ENCODE measurements at regions not wholly inside any gene's neighbourhood (a gene's known extent, or its start where the extent isn't known, plus 50 kb on each side); places are given as distances from the start of the nearest gene placed in this dataset.

DNA sequence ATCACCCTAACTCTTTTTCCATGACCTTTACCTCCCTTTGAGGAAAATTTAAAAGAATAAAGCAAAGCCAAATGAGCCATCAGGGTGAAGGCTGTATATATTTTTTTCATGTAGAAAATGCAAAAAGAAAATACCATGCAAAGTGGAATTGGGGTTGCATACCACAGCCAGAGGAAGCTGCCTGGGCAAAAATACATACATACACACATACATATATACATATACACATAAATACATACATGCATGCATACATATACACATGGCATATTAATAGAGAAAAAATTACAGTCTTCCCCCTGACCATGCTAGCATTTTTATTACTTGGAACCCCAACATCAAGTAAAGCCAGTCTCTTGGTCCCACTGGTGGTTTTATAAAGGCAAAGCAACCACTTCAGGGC, 63.7 kb upstream of the TMCO5A start:
- no peaks in the 10 kb centered on the region for H3K27me3 ChIP-seq (replicated peaks; ENCODE audit: control insufficient read depth, insufficient read depth, low read length)
- H3K36me3 ChIP-seq (ENCODE audit: control insufficient read depth, insufficient read depth, low read length) = no peaks in the 10 kb centered on the region
- no peak for TF ChIP-seq CTCF (IDR thresholded peaks at IDR 0.05; ENCODE audit: insufficient read depth, low read length, poor library complexity, severe bottlenecking)
- no peak overlapping the region for H3K4me3 ChIP-seq (replicated peaks; ENCODE audit: low read depth, low read length)
- DNase-seq (ENCODE audit: extremely low read depth, insufficient read length) = no peak

GRCh38 chr15:37872661-37873060, 61.8 kb upstream of the TMCO5A start:
- no peaks in the 10 kb centered on the region for H3K27me3 ChIP-seq (replicated peaks; ENCODE audit: control insufficient read depth, insufficient read depth, low read length)
- no peaks in the 10 kb centered on the region for H3K36me3 ChIP-seq (ENCODE audit: control insufficient read depth, insufficient read depth, low read length)
- no peak overlapping the region for H3K4me3 ChIP-seq (replicated peaks; ENCODE audit: low read depth, low read length)
- no peak for TF ChIP-seq CTCF (IDR thresholded peaks at IDR 0.05; ENCODE audit: insufficient read depth, low read length, poor library complexity, severe bottlenecking)
- DNase-seq (ENCODE audit: extremely low read depth, insufficient read length) = no peak

- Histone ChIP-seq H3K27me3 (replicated peaks; ENCODE audit: control insufficient read depth, insufficient read depth, low read length) (no peaks in the 10 kb centered on the region), H3K36me3 (ENCODE audit: control insufficient read depth, insufficient read depth, low read length) (no peaks in the 10 kb centered on the region), H3K4me3 (replicated peaks; ENCODE audit: low read depth, low read length) (no peak overlapping the region)
- DNase-seq (ENCODE audit: extremely low read depth, insufficient read length) = no peak
- no peak for TF ChIP-seq CTCF (IDR thresholded peaks at IDR 0.05; ENCODE audit: insufficient read depth, low read length, poor library complexity, severe bottlenecking)
Observed at GRCh38 chr15:37873336-37873735, 61.1 kb upstream of the TMCO5A start.

DNA sequence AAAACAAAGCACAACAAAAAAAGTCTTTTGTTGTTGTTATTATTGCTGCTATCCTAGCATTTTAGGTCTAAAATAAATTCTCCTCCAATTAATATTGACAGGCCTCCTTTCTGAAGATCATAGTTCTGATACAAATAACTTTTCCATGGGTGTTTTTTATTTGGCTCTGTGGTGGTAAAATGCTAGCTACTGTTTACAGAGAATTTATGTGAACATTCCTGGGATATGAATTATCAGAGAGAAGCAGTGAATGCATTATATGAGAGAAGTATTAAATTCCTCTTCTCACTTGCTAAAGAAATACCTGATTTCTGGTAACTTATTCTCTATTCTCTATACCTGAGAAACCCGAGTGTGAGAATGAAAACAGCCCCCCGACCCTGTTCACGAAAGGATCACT, 57.5 kb upstream of the TMCO5A start:
- Histone ChIP-seq H3K4me3 (replicated peaks; ENCODE audit: low read depth, low read length) (no peak overlapping the region), H3K27me3 (replicated peaks; ENCODE audit: control insufficient read depth, insufficient read depth, low read length) (no peaks in the 10 kb centered on the region), H3K36me3 (ENCODE audit: control insufficient read depth, insufficient read depth, low read length) (no peaks in the 10 kb centered on the region)
- no peak for DNase-seq (ENCODE audit: extremely low read depth, insufficient read length)
- TF ChIP-seq CTCF (IDR thresholded peaks at IDR 0.05; ENCODE audit: insufficient read depth, low read length, poor library complexity, severe bottlenecking) = no peak

- H3K4me3 ChIP-seq (replicated peaks; ENCODE audit: low read depth, low read length) = no peak overlapping the region
- no peak for TF ChIP-seq CTCF (IDR thresholded peaks at IDR 0.05; ENCODE audit: insufficient read depth, low read length, poor library complexity, severe bottlenecking)
- no peak for DNase-seq (ENCODE audit: extremely low read depth, insufficient read length)
- no peaks in the 10 kb centered on the region for H3K36me3 ChIP-seq (ENCODE audit: control insufficient read depth, insufficient read depth, low read length)
- no peaks in the 10 kb centered on the region for H3K27me3 ChIP-seq (replicated peaks; ENCODE audit: control insufficient read depth, insufficient read depth, low read length)
Observed at GRCh38 chr15:37877851-37878741, 56.3 kb upstream of the TMCO5A start.

Data from GM06990 (cell line).